ENCODE measurements at regions not wholly inside any gene's neighbourhood (a gene's known extent, or its start where the extent isn't known, plus 50 kb on each side); places are given as distances from the start of the nearest gene placed in this dataset.
"Not testable (repeated sequence)": the region's sequence is repeated elsewhere in the genome, so short reads cannot be mapped to it uniquely, and the experiment has no call there.

GRCh38 chr6:112883095-112883494 lies 536.0 kb downstream of the RFPL4B start:
- Histone ChIP-seq H3K27ac (ENCODE audit: low read length) (no peak overlapping the region), H3K9ac (ENCODE audit: low read length) (no peak overlapping the region), H4K20me1 (ENCODE audit: insufficient read depth, low read length) (no peaks in the 10 kb centered on the region), H2AFZ (ENCODE audit: low read length) (no peak overlapping the region), H3K4me3 (ENCODE audit: low read length) (no peak overlapping the region), H3K4me1 (ENCODE audit: low read length) (no peaks in the 10 kb centered on the region), H3K9me2 (replicated peaks; ENCODE audit: insufficient read depth, low read length) (no peaks in the 10 kb centered on the region), H3K27me3 (replicated peaks; ENCODE audit: insufficient read depth, low read length) (no peaks in the 10 kb centered on the region), H3K9me3 (replicated peaks; ENCODE audit: insufficient read depth, low read length) (no peaks in the 10 kb centered on the region), H3K36me3 (replicated peaks; ENCODE audit: insufficient read depth, low read length) (no peaks in the 10 kb centered on the region), H3F3A (ENCODE audit: insufficient read depth, low read length) (no peaks in the 10 kb centered on the region), H3K79me2 (ENCODE audit: low read length) (no peaks in the 10 kb centered on the region), H3K4me2 (ENCODE audit: low read depth, low read length) (no peak overlapping the region)
- no peak for DNase-seq
- TF ChIP-seq EZH2 (optimal IDR thresholded peaks at IDR 0.05; ENCODE audit: low read depth, low read length) (no peak), CTCF (IDR thresholded peaks at IDR 0.05; ENCODE audit: low read length) (no peak), EZH2phosphoT487 (IDR thresholded peaks at IDR 0.05; ENCODE audit: low read length) (no peak)

- no peaks in the 10 kb centered on the region for H3K9me2 ChIP-seq (replicated peaks; ENCODE audit: insufficient read depth, low read length)
- no peaks in the 10 kb centered on the region for H3K9me3 ChIP-seq (replicated peaks; ENCODE audit: insufficient read depth, low read length)
- no peak overlapping the region for H3K4me3 ChIP-seq (ENCODE audit: low read length)
- no peaks in the 10 kb centered on the region for H3F3A ChIP-seq (ENCODE audit: insufficient read depth, low read length)
- no peak overlapping the region for H3K4me2 ChIP-seq (ENCODE audit: low read depth, low read length)
- no peak overlapping the region for H2AFZ ChIP-seq (ENCODE audit: low read length)
- no peak for DNase-seq
- H4K20me1 ChIP-seq (ENCODE audit: insufficient read depth, low read length) = no peaks in the 10 kb centered on the region
- no peaks in the 10 kb centered on the region for H3K36me3 ChIP-seq (replicated peaks; ENCODE audit: insufficient read depth, low read length)
- H3K27me3 ChIP-seq (replicated peaks; ENCODE audit: insufficient read depth, low read length) = no peaks in the 10 kb centered on the region
- no peaks in the 10 kb centered on the region for H3K4me1 ChIP-seq (ENCODE audit: low read length)
- no peak overlapping the region for H3K9ac ChIP-seq (ENCODE audit: low read length)
- no peak overlapping the region for H3K27ac ChIP-seq (ENCODE audit: low read length)
- H3K79me2 ChIP-seq (ENCODE audit: low read length) = no peaks in the 10 kb centered on the region
- no peak for TF ChIP-seq EZH2phosphoT487 (IDR thresholded peaks at IDR 0.05; ENCODE audit: low read length)
- TF ChIP-seq CTCF (IDR thresholded peaks at IDR 0.05; ENCODE audit: low read length) = no peak
- no peak for TF ChIP-seq EZH2 (optimal IDR thresholded peaks at IDR 0.05; ENCODE audit: low read depth, low read length)
These were observed 539.3 kb downstream of the RFPL4B start for GRCh38 chr6:112886415-112886814.

DNA sequence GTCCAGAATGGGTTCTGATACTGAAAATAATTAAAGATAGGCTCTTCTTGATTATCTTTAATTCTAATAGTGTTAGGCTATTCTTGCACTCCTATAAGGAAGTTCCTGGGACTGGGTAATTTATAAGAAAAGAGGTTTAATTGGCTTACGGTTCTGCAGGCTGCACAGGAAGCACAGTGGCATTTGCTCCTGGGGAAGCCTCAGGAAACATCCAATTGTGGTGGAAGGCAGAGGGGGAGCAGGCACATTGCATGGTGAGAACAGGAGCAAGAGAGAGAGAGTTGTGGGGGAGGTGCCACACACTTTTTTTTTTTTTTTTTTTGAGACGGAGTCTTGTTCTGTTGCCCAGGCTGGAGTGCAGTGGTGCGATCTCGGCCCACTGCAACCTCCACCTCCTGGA lies 540.3 kb downstream of the RFPL4B start:
- not testable (repeated sequence) for DNase-seq; H3K4me3 ChIP-seq (ENCODE audit: low read length); H3K36me3 ChIP-seq (replicated peaks; ENCODE audit: insufficient read depth, low read length); H4K20me1 ChIP-seq (ENCODE audit: insufficient read depth, low read length); H2AFZ ChIP-seq (ENCODE audit: low read length); H3K27ac ChIP-seq (ENCODE audit: low read length); H3F3A ChIP-seq (ENCODE audit: insufficient read depth, low read length); H3K9me3 ChIP-seq (replicated peaks; ENCODE audit: insufficient read depth, low read length); H3K79me2 ChIP-seq (ENCODE audit: low read length); H3K4me2 ChIP-seq (ENCODE audit: low read depth, low read length); H3K9me2 ChIP-seq (replicated peaks; ENCODE audit: insufficient read depth, low read length); H3K9ac ChIP-seq (ENCODE audit: low read length); H3K4me1 ChIP-seq (ENCODE audit: low read length); H3K27me3 ChIP-seq (replicated peaks; ENCODE audit: insufficient read depth, low read length)

GRCh38 chr6:112899541-112899940 lies 552.4 kb downstream of the RFPL4B start:
- Histone ChIP-seq H4K20me1 (ENCODE audit: insufficient read depth, low read length) (no peaks in the 10 kb centered on the region), H3K27ac (ENCODE audit: low read length) (no peak overlapping the region), H3K27me3 (replicated peaks; ENCODE audit: insufficient read depth, low read length) (no peaks in the 10 kb centered on the region), H3K4me2 (ENCODE audit: low read depth, low read length) (no peak overlapping the region), H3K4me1 (ENCODE audit: low read length) (no peaks in the 10 kb centered on the region), H3F3A (ENCODE audit: insufficient read depth, low read length) (no peaks in the 10 kb centered on the region), H3K36me3 (replicated peaks; ENCODE audit: insufficient read depth, low read length) (no peaks in the 10 kb centered on the region), H2AFZ (ENCODE audit: low read length) (no peak overlapping the region), H3K9ac (ENCODE audit: low read length) (no peak overlapping the region), H3K79me2 (ENCODE audit: low read length) (no peaks in the 10 kb centered on the region), H3K9me2 (replicated peaks; ENCODE audit: insufficient read depth, low read length) (no peaks in the 10 kb centered on the region), H3K4me3 (ENCODE audit: low read length) (no peak overlapping the region), H3K9me3 (replicated peaks; ENCODE audit: insufficient read depth, low read length) (no peaks in the 10 kb centered on the region)
- TF ChIP-seq EZH2 (optimal IDR thresholded peaks at IDR 0.05; ENCODE audit: low read depth, low read length) (no peak), EZH2phosphoT487 (IDR thresholded peaks at IDR 0.05; ENCODE audit: low read length) (no peak), CTCF (IDR thresholded peaks at IDR 0.05; ENCODE audit: low read length) (no peak)
- no peak for DNase-seq

Measured in MM.1S (cell line).